Fibroblast of mammary gland (primary cell): ENCODE measurements at regions not wholly inside any gene's neighbourhood (a gene's known extent, or its start where the extent isn't known, plus 50 kb on each side); places are given as distances from the start of the nearest gene placed in this dataset.

Experiments used
- DNase-seq: peaks from one replicate; pipeline ENCODE4 v3.0.0-alpha.2; 2010; ENCODE audit warnings: low read depth
- H3K4me3 ChIP-seq: 2 replicates; pipeline ENCODE4 v1.5.1; 2011; ENCODE audit warnings: low read depth, mild to moderate bottlenecking, low read length, moderate library complexity; ENCODE audit not compliant: control insufficient read depth
- CTCF ChIP-seq: conservative IDR thresholded peaks from 2 replicates; pipeline ENCODE4 v1.5.1; 2011; ENCODE audit warnings: low read depth, low read length, inconsistent platforms; ENCODE audit not compliant: control insufficient read depth, insufficient read depth

- no peak for TF ChIP-seq CTCF
- no peak overlapping the region for H3K4me3 ChIP-seq
- DNase-seq = no peak
Measured at GRCh38 chr11:120061036-120061760, 76.7 kb downstream of the TRIM29 start.

GRCh38 chr11:120060512-120060911 lies 77.4 kb downstream of the TRIM29 start:
- no peak for DNase-seq
- H3K4me3 ChIP-seq = no peak overlapping the region

GRCh38 chr11:120058931-120059330 lies 79.0 kb downstream of the TRIM29 start:
- DNase-seq = no peak
- TF ChIP-seq CTCF = no peak
- H3K4me3 ChIP-seq = no peak overlapping the region

More at GRCh38 chr11:120060512-120060911, 77.4 kb downstream of the TRIM29 start:
- TF ChIP-seq CTCF = no peak

- H3K4me3 ChIP-seq = no peak overlapping the region
- TF ChIP-seq CTCF = no peak
- DNase-seq = peak; percentile 21
Measured at GRCh38 chr11:120057595-120058581, 80.0 kb downstream of the TRIM29 start.

- H3K4me3 ChIP-seq = no peak overlapping the region
- no peak for TF ChIP-seq CTCF
- no peak for DNase-seq
Measured at GRCh38 chr11:120057028-120057330, 80.9 kb downstream of the TRIM29 start.

- TF ChIP-seq CTCF = no peak
- H3K4me3 ChIP-seq = no peak overlapping the region
- no peak for DNase-seq
Measured at GRCh38 chr11:120056301-120057027, 81.4 kb downstream of the TRIM29 start.
